ENCODE measurements at regions not wholly inside any gene's neighbourhood (a gene's known extent, or its start where the extent isn't known, plus 50 kb on each side); places are given as distances from the start of the nearest gene placed in this dataset.
"Not testable (repeated sequence)": the region's sequence is repeated elsewhere in the genome, so short reads cannot be mapped to it uniquely, and the experiment has no call there.

- Histone ChIP-seq H3K9me3 (ENCODE audit: control insufficient read depth in 2 of 3, insufficient read depth in 1 of 3, low read length in 3 of 3) (no peaks in the 10 kb centered on the region), H3K27ac (ENCODE audit: low read depth in 2 of 2, low read length in 2 of 2) (no peak overlapping the region), H3K4me3 (ENCODE audit: low read length in 3 of 3) (no peak overlapping the region), H3K4me1 (ENCODE audit: control insufficient read depth in 2 of 3, insufficient read depth in 2 of 3, low read depth in 1 of 3, low read length in 3 of 3) (peaks cover 0 to 7% (median 0%) of the 10 kb centered on the region in 3 donors), H3K9ac (ENCODE audit: low read length in 3 of 3) (no peak overlapping the region), H3K27me3 (ENCODE audit: control insufficient read depth, insufficient read depth, low read length) (no peaks in the 10 kb centered on the region), H3K36me3 (ENCODE audit: control insufficient read depth in 2 of 3, insufficient read depth in 3 of 3, low read length in 3 of 3) (no peaks in the 10 kb centered on the region)
- no peak for FAIRE-seq
- TF ChIP-seq CTCF (IDR thresholded peaks at IDR 0.05; ENCODE audit: borderline replicate concordance, extremely low read depth, insufficient read depth): no peak
- no peak for DNase-seq
- intact Hi-C loops (cut with DNase I): no loop called here
Measured at GRCh38 chr3:56939834-56940233, 120.6 kb upstream of the SPATA12 start.

- no peak overlapping the region for H3K4me3 ChIP-seq (ENCODE audit: low read length in 3 of 3)
- DNase-seq: no peak
- no peaks in the 10 kb centered on the region for H3K9me3 ChIP-seq (ENCODE audit: control insufficient read depth in 2 of 3, insufficient read depth in 1 of 3, low read length in 3 of 3)
- no peak for FAIRE-seq
- intact Hi-C loops (cut with DNase I): no loop called here
- H3K4me1 ChIP-seq (ENCODE audit: control insufficient read depth in 2 of 3, insufficient read depth in 2 of 3, low read depth in 1 of 3, low read length in 3 of 3): peaks cover 0 to 7% (median 0%) of the 10 kb centered on the region in 3 donors
- H3K36me3 ChIP-seq (ENCODE audit: control insufficient read depth in 2 of 3, insufficient read depth in 3 of 3, low read length in 3 of 3): no peaks in the 10 kb centered on the region
- no peak overlapping the region for H3K9ac ChIP-seq (ENCODE audit: low read length in 3 of 3)
- no peaks in the 10 kb centered on the region for H3K27me3 ChIP-seq (ENCODE audit: control insufficient read depth, insufficient read depth, low read length)
- no peak for TF ChIP-seq CTCF (IDR thresholded peaks at IDR 0.05; ENCODE audit: borderline replicate concordance, extremely low read depth, insufficient read depth)
- no peak overlapping the region for H3K27ac ChIP-seq (ENCODE audit: low read depth in 2 of 2, low read length in 2 of 2)
Measured at GRCh38 chr3:56938530-56938929, 121.9 kb upstream of the SPATA12 start.

GRCh38 chr3:56937580-56937979 lies 122.9 kb upstream of the SPATA12 start:
- no peak overlapping the region for H3K9ac ChIP-seq (ENCODE audit: low read length in 3 of 3)
- no peaks in the 10 kb centered on the region for H3K9me3 ChIP-seq (ENCODE audit: control insufficient read depth in 2 of 3, insufficient read depth in 1 of 3, low read length in 3 of 3)
- H3K36me3 ChIP-seq (ENCODE audit: control insufficient read depth in 2 of 3, insufficient read depth in 3 of 3, low read length in 3 of 3): no peaks in the 10 kb centered on the region
- H3K27ac ChIP-seq (ENCODE audit: low read depth in 2 of 2, low read length in 2 of 2): no peak overlapping the region
- H3K4me3 ChIP-seq (ENCODE audit: low read length in 3 of 3): no peak overlapping the region
- DNase-seq (no peak), FAIRE-seq (no peak)
- H3K27me3 ChIP-seq (ENCODE audit: control insufficient read depth, insufficient read depth, low read length): no peaks in the 10 kb centered on the region
- intact Hi-C loops (cut with DNase I): no loop called here
- H3K4me1 ChIP-seq (ENCODE audit: control insufficient read depth in 2 of 3, insufficient read depth in 2 of 3, low read depth in 1 of 3, low read length in 3 of 3): peaks cover 0 to 4% (median 0%) of the 10 kb centered on the region in 3 donors
- TF ChIP-seq CTCF (IDR thresholded peaks at IDR 0.05; ENCODE audit: borderline replicate concordance, extremely low read depth, insufficient read depth): no peak

- DNase-seq: peak in 3 of 5 donors; percentile 36 to 67 (median 51)
- Histone ChIP-seq H3K27ac (ENCODE audit: low read depth in 2 of 2, low read length in 2 of 2) (no peak overlapping the region), H3K4me3 (ENCODE audit: low read length in 3 of 3) (no peak overlapping the region), H3K9me3 (ENCODE audit: control insufficient read depth in 2 of 3, insufficient read depth in 1 of 3, low read length in 3 of 3) (no peaks in the 10 kb centered on the region), H3K9ac (ENCODE audit: low read length in 3 of 3) (no peak overlapping the region), H3K27me3 (ENCODE audit: control insufficient read depth, insufficient read depth, low read length) (no peaks in the 10 kb centered on the region), H3K4me1 (ENCODE audit: control insufficient read depth in 2 of 3, insufficient read depth in 2 of 3, low read depth in 1 of 3, low read length in 3 of 3) (no peaks in the 10 kb centered on the region), H3K36me3 (ENCODE audit: control insufficient read depth in 2 of 3, insufficient read depth in 3 of 3, low read length in 3 of 3) (no peaks in the 10 kb centered on the region)
- no peak for FAIRE-seq
- intact Hi-C loops (cut with DNase I): no loop called here
- TF ChIP-seq CTCF (IDR thresholded peaks at IDR 0.05; ENCODE audit: borderline replicate concordance, extremely low read depth, insufficient read depth): no peak
Measured at GRCh38 chr3:56935811-56936210, 124.7 kb upstream of the SPATA12 start.

GRCh38 chr3:56934481-56934880 lies 126.0 kb upstream of the SPATA12 start:
- FAIRE-seq; H3K27me3 ChIP-seq (ENCODE audit: control insufficient read depth, insufficient read depth, low read length); H3K36me3 ChIP-seq (ENCODE audit: control insufficient read depth in 2 of 3, insufficient read depth in 3 of 3, low read length in 3 of 3); DNase-seq; intact Hi-C loops (cut with DNase I); H3K4me1 ChIP-seq (ENCODE audit: control insufficient read depth in 2 of 3, insufficient read depth in 2 of 3, low read depth in 1 of 3, low read length in 3 of 3); H3K9ac ChIP-seq (ENCODE audit: low read length in 3 of 3); H3K4me3 ChIP-seq (ENCODE audit: low read length in 3 of 3); H3K9me3 ChIP-seq (ENCODE audit: control insufficient read depth in 2 of 3, insufficient read depth in 1 of 3, low read length in 3 of 3); H3K27ac ChIP-seq (ENCODE audit: low read depth in 2 of 2, low read length in 2 of 2): not testable (repeated sequence)

Data from kidney (tissue), 13 donors.